K562 (cell line): ENCODE measurements at regions not wholly inside any gene's neighbourhood (a gene's known extent, or its start where the extent isn't known, plus 50 kb on each side); places are given as distances from the start of the nearest gene placed in this dataset.

Experiments used
- E2F3 ChIP-seq: fragments of 250-450 bp; sonication (Bioruptor Pico); IDR thresholded peaks from 2 replicates; pipeline ENCODE4 v1.4.0; 2020; ENCODE audit warnings: mild to moderate bottlenecking
- ETV1 ChIP-seq: fragments of 450-650 bp; conservative IDR thresholded peaks from 2 replicates; pipeline ENCODE4 v1.6.1; 2016; ENCODE audit warnings: missing genetic modification characterization, control low read depth, low read depth, missing compliant biosample characterization
- NR2C2 ChIP-seq, 2 experiments: fragments of 200-800 bp in 1 of 2; sonication (Bioruptor generic) in 1 of 2; sonication (generic) in 1 of 2; formaldehyde crosslinking in 1 of 2; IDR thresholded peaks; 2 replicates each; pipeline versions ENCODE4 v1.6.1 to v1.8.0; 2016 to 2022; ENCODE audit warnings: mild to moderate bottlenecking in 1 of 2, missing compliant biosample characterization in 1 of 2, missing genetic modification characterization in 1 of 2, missing genetic modification reagents in 1 of 2
- SREBF2 ChIP-seq: sonication (generic); formaldehyde crosslinking; IDR thresholded peaks from 2 replicates; pipeline ENCODE4 v1.4.0; 2020; ENCODE audit warnings: mild to moderate bottlenecking, missing genetic modification reagents
- ZNF253 ChIP-seq: fragments of 250-450 bp; sonication (Bioruptor Pico); conservative IDR thresholded peaks from 2 replicates; pipeline ENCODE4 v1.6.1; 2021; ENCODE audit warnings: mild to moderate bottlenecking
- ZNF263 ChIP-seq: sonication (generic); formaldehyde crosslinking; IDR thresholded peaks from 2 replicates; pipeline ENCODE4 v1.8.0; 2022; ENCODE audit warnings: mild to moderate bottlenecking, missing genetic modification reagents, borderline replicate concordance
- ZNF740 ChIP-seq, 3 experiments: fragments of 200-800 bp in 1 of 3; sonication (Bioruptor generic) in 1 of 3; sonication (generic) in 1 of 3; formaldehyde crosslinking in 1 of 3; IDR thresholded peaks; 2 replicates each; pipeline versions ENCODE4 v1.6.1 to v1.8.0; 2016 to 2022; ENCODE audit warnings: mild to moderate bottlenecking in 2 of 3, missing compliant biosample characterization in 2 of 3, missing genetic modification characterization in 2 of 3, missing genetic modification reagents in 1 of 3
- TF ChIP-seq, protein P1 (sequence below): fragments of 450-650 bp; IDR thresholded peaks from 2 replicates; pipeline ENCODE4 v1.6.1; 2016; ENCODE audit warnings: mild to moderate bottlenecking
- TF ChIP-seq, protein P2 (sequence below): fragments of 450-650 bp; formaldehyde crosslinking; conservative IDR thresholded peaks from 2 replicates; pipeline ENCODE4 v1.4.0; 2022; ENCODE audit warnings: mild to moderate bottlenecking, missing genetic modification characterization

- TF ChIP-seq ETV1 (tag) (no peak), E2F3 (CRISPR knock-in tag) (no peak), NR2C2 (CRISPR knock-in tag; IDR thresholded peaks at IDR 0.05) (no peak), NR2C2 (tag; IDR thresholded peaks at IDR 0.05) (no peak), ZNF740 (CRISPR knock-in tag; IDR thresholded peaks at IDR 0.05) (no peak), ZNF740 (tag; IDR thresholded peaks at IDR 0.05) (no peak), ZNF253 (CRISPR knock-in tag) (no peak), ZNF263 (CRISPR knock-in tag) (no peak), SREBF2 (CRISPR knock-in tag) (no peak)
- TF ChIP-seq, protein P1, sequence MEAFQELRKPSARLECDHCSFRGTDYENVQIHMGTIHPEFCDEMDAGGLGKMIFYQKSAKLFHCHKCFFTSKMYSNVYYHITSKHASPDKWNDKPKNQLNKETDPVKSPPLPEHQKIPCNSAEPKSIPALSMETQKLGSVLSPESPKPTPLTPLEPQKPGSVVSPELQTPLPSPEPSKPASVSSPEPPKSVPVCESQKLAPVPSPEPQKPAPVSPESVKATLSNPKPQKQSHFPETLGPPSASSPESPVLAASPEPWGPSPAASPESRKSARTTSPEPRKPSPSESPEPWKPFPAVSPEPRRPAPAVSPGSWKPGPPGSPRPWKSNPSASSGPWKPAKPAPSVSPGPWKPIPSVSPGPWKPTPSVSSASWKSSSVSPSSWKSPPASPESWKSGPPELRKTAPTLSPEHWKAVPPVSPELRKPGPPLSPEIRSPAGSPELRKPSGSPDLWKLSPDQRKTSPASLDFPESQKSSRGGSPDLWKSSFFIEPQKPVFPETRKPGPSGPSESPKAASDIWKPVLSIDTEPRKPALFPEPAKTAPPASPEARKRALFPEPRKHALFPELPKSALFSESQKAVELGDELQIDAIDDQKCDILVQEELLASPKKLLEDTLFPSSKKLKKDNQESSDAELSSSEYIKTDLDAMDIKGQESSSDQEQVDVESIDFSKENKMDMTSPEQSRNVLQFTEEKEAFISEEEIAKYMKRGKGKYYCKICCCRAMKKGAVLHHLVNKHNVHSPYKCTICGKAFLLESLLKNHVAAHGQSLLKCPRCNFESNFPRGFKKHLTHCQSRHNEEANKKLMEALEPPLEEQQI = no peak
- TF ChIP-seq, protein P2, sequence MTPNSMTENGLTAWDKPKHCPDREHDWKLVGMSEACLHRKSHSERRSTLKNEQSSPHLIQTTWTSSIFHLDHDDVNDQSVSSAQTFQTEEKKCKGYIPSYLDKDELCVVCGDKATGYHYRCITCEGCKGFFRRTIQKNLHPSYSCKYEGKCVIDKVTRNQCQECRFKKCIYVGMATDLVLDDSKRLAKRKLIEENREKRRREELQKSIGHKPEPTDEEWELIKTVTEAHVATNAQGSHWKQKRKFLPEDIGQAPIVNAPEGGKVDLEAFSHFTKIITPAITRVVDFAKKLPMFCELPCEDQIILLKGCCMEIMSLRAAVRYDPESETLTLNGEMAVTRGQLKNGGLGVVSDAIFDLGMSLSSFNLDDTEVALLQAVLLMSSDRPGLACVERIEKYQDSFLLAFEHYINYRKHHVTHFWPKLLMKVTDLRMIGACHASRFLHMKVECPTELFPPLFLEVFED (CRISPR knock-in tag) = no peak
- TF ChIP-seq, all 486 proteins: peak for 0
These were observed 152.0 kb upstream of the SFRP2 start (continued) for GRCh38 chr4:153940916-153941315.
